Hepatocyte (in vitro differentiated cells): ENCODE measurements at regions not wholly inside any gene's neighbourhood (a gene's known extent, or its start where the extent isn't known, plus 50 kb on each side); places are given as distances from the start of the nearest gene placed in this dataset.

Experiments used
- EZH2 ChIP-seq: fragments of 200-600 bp; sonication (generic); IDR thresholded peaks from 2 replicates; pipeline ENCODE4 v1.6.1; 2016; ENCODE audit warnings: antibody characterized with exemption, mild to moderate bottlenecking, borderline replicate concordance
- EZH2phosphoT487 ChIP-seq: fragments of 200-600 bp; sonication (generic); IDR thresholded peaks from one replicate; pipeline ENCODE4 v1.6.1; 2018; ENCODE audit warnings: antibody characterized with exemption, mild to moderate bottlenecking, low read depth, moderate library complexity; ENCODE audit not compliant: unreplicated experiment, severe bottlenecking
- TF ChIP-seq, protein P1 (sequence below): fragments of 200-600 bp; sonication (generic); IDR thresholded peaks from 2 replicates; pipeline ENCODE4 v1.5.1; 2016; ENCODE audit warnings: antibody characterized with exemption, mild to moderate bottlenecking; ENCODE audit not compliant: poor library complexity

DNA sequence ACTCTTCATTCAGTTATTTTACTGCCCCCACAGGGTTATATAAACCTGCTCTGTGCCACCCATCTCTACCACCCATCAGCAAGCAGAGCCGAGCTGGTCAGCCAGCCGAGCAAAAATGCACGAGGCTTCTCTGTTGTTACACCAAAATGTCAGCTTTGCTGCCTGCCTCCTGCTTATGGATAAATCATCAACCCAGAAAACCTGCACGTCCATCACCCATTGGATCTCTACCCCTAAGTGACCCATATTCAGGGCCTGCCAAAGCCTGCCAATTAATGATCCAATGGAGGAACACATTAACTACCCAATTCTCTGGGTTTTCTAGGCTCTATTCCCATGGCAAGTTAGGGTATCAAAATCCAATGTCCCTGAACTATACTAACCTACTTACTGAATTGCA lies 365.5 kb upstream of the ACVR2A start:
- TF ChIP-seq, protein P1, sequence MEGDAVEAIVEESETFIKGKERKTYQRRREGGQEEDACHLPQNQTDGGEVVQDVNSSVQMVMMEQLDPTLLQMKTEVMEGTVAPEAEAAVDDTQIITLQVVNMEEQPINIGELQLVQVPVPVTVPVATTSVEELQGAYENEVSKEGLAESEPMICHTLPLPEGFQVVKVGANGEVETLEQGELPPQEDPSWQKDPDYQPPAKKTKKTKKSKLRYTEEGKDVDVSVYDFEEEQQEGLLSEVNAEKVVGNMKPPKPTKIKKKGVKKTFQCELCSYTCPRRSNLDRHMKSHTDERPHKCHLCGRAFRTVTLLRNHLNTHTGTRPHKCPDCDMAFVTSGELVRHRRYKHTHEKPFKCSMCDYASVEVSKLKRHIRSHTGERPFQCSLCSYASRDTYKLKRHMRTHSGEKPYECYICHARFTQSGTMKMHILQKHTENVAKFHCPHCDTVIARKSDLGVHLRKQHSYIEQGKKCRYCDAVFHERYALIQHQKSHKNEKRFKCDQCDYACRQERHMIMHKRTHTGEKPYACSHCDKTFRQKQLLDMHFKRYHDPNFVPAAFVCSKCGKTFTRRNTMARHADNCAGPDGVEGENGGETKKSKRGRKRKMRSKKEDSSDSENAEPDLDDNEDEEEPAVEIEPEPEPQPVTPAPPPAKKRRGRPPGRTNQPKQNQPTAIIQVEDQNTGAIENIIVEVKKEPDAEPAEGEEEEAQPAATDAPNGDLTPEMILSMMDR, result no peak
- no peak for TF ChIP-seq EZH2
- TF ChIP-seq EZH2phosphoT487, result no peak
